ENCODE measurements at regions not wholly inside any gene's neighbourhood (a gene's known extent, or its start where the extent isn't known, plus 50 kb on each side); places are given as distances from the start of the nearest gene placed in this dataset.
"Not testable (repeated sequence)": the region's sequence is repeated elsewhere in the genome, so short reads cannot be mapped to it uniquely, and the experiment has no call there.

- no peak for DNase-seq (ENCODE audit: low spot score)
These were observed 1287.1 kb downstream of the PCDH9 start for GRCh38 chr13:65943024-65943423.

GRCh38 chr13:65940720-65941119, 1289.4 kb downstream of the PCDH9 start:
- no peak for DNase-seq (ENCODE audit: low spot score)

DNA sequence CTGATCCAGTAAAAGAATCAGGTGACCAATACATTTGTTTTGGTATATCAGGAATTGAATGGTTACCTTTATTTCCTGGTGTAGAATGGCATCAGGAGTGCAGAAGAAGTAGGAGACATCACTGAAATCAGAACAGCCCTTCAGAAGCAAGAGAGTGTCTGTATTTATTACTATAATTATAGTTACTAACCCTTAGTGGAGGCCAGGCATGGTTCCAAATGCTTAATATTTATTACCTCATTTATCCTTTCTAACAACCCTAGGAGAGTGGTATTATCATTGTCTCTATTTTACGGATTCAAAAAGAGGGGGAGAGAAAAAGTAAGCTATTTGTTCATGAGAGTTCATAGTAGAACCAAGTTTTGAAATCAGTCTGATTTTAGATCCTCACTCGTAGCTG, 1292.9 kb downstream of the PCDH9 start:
- DNase-seq (ENCODE audit: low spot score): no peak

DNA sequence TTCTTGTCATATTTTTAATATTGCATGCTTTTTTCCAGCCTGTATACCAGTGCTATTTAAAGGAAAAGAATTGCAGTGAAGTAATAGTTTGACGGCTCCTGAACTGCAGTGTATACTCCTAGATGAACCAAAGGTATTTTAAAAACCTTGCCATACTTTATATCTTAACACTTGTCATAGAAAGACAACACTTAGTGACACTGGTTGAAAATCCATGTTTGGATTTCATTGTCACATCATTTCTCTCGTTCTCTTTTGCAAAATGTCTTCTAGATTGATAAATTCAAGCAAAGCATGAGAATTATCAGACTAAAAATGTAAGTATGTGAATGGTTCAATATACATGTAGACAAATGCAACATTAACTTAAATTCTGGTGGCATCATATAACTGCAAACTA, 1293.9 kb downstream of the PCDH9 start:
- DNase-seq (ENCODE audit: low spot score): no peak

DNA sequence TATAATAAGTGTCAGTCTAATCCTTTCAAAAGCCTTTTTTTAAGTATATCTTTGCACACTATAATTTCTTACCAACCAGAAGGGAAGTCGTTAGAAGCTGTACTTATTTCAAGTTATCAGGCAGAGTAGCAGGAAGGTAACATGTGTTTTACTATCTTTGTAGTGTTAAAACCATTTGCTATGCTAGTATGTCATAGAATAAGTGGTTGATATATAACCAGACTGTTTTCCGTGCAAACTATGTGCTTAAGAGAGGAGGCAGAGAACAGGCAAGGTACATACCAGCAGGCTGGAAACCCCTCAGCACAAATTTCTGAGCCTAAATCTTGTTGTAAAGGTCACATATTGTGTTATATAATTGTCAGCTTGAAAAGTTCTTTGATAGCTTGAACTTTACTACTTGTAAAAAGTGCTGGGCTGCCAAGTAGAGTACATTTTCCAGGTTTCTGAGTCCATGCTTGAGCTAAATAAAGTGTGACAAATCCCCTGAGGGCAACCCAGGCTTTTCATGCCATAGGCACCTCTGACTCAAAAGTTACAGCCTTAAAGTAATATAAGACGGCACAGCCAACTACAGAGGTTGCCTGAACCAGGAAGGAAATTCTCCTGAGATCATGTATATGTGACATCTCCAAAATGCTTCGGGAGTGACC, 1297.4 kb downstream of the PCDH9 start:
- no peak for DNase-seq (ENCODE audit: low spot score)

GRCh38 chr13:65932013-65932412, 1298.1 kb downstream of the PCDH9 start:
- no peak for DNase-seq (ENCODE audit: low spot score)

DNA sequence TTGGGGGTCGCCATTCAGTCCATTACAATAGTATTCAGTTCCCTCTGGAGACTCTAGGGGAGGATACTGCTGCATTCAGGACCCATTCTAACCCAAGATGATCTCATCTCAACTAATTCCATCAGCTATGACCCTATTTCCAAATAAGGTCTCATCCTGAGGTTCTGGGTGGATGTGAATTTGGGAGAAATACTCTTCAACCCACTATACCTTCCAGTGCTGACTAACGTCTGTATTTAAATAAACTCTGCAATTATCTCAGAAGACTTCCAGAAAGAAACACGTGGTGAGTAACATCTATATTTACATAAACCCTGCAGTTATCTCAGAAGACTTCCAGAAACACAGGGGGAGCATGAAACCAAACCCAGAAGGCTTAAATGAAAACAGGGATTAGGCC, 1300.7 kb downstream of the PCDH9 start:
- DNase-seq (ENCODE audit: low spot score): no peak

GRCh38 chr13:65926750-65927171, 1303.4 kb downstream of the PCDH9 start:
- no peak for DNase-seq (ENCODE audit: low spot score)

- not testable (repeated sequence) for DNase-seq (ENCODE audit: low spot score)
These were observed 1307.3 kb downstream of the PCDH9 start for GRCh38 chr13:65922846-65923245.

GRCh38 chr13:65921933-65922332, 1308.2 kb downstream of the PCDH9 start:
- DNase-seq (ENCODE audit: low spot score): no peak

GRCh38 chr13:65917731-65918130, 1312.4 kb downstream of the PCDH9 start:
- no peak for DNase-seq (ENCODE audit: low spot score)

GRCh38 chr13:65915195-65915594, 1314.9 kb downstream of the PCDH9 start:
- no peak for DNase-seq (ENCODE audit: low spot score)

- DNase-seq (ENCODE audit: low spot score): no peak
These were observed 1315.4 kb downstream of the PCDH9 start for GRCh38 chr13:65914716-65915115.

- DNase-seq (ENCODE audit: low spot score): no peak
These were observed 1317.0 kb downstream of the PCDH9 start for GRCh38 chr13:65913173-65913572.

DNA sequence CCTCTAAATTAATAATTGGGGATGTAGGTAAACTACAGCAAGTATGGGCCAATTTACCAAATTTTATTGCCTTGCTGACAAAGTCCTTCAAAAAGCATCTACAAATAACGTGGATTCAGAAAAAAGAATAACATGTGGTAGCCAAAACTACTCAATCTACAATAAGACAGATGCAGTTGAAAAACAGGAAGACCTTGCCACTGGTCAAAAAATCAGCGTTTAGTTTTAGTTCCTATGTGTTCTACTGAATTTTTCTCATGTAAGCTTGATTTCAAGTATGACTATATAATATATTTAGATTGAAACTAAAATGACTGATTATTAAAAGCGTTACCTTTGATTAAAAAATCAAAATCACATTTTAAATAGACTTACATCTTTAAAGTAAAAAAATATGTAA, 1317.6 kb downstream of the PCDH9 start:
- no peak for DNase-seq (ENCODE audit: low spot score)

GRCh38 chr13:65911546-65912193, 1318.5 kb downstream of the PCDH9 start:
- DNase-seq (ENCODE audit: low spot score): no peak

GRCh38 chr13:65909501-65909900, 1320.6 kb downstream of the PCDH9 start:
- DNase-seq (ENCODE audit: low spot score): no peak

DNA sequence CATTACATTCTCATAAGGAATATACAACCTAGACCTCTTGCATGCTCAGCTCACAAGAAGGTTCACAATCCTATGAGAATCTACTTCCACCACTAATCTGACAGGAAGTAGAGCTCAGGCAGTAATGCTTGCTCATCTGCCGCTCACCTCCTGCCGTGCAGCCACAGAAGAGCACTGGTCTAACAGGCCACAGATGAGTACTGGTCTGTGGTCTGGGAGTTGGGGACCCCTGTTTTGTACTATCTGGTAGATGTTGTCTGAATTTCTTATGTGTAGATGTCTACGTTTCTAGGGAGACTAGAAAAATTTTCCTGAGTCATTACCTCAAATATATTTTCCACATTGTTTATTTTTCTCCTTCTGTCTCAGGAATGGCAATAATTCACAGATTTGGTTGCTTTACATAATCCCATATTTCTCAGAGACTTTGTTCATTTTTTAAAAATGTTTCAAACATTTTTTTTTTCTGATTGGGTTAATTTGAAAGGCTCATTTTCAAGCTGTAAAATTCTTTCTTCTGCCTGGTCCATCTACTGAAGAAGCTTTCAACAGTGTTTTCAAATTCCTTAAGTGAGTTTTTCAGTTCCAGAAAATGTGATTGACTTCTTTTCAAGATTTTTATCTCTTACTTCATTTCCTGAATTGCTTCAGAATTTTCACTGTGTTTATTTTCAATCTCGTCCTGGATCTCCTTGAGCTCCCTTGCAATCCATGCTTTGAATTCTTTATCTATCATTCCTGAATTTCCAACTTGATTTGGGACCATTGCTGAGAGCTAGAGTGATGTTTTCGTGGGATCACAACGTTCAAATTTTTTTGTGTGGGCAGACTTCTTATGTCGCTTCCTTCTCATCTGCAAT, 1322.2 kb downstream of the PCDH9 start:
- DNase-seq (ENCODE audit: low spot score): no peak

DNA sequence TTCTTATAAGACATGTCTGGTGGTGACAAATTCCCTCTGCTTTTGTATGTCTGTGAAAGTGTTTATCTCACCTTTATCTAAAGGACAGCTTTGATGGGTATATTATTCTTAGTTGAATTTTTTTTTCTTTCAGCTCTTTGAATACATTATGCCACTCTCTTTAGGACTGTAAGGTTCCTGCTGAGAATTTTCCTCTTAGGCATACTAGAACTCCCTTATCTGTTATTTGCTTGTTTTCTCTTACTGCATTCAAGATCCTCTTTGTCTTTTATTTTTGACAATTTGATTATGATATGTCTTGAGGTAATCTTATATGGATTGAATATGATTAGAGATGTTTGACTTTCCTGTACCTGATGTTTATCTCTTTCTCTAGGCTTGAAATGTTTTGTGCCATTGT, 1328.4 kb downstream of the PCDH9 start:
- DNase-seq (ENCODE audit: low spot score): no peak

DNA sequence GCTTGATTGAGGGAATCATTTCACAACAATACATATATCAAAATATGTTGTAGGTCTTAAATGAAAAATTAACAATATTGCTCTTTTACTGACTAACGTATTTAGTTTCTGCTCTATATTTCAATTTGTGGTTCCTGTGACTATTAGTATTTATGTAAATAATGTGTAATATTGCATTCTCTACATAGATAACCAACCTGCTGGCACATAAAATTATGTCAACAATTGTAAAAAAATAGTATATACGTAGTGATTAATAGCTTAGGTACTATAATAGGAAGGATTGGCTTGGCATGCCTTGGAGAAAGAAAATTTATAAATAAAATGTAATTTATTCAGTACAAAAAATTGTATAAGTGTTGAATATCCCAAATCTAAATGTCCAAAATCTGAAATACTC, 1336.1 kb downstream of the PCDH9 start:
- DNase-seq (ENCODE audit: low spot score): no peak

DNA sequence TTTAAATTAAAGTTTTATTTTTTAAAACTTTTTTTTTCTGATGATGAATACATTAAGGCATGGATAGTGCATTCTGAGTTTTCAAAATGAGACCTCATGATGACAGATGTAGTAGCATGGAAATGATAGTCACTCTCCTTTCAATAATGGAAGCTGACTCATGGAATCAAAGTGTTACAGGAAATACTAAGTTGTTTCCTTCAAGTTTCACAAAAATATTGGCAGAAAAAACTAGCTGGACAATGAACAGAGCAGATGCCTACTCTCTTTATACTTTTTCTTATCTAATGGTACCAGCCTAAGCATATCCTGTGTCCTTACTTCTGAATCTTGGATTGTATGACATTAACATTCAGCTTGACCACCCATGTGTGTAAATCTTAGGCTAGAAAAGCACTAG, 1337.3 kb downstream of the PCDH9 start:
- DNase-seq (ENCODE audit: low spot score): no peak

GRCh38 chr13:65889368-65889767, 1340.8 kb downstream of the PCDH9 start:
- DNase-seq (ENCODE audit: low spot score): no peak

DNA sequence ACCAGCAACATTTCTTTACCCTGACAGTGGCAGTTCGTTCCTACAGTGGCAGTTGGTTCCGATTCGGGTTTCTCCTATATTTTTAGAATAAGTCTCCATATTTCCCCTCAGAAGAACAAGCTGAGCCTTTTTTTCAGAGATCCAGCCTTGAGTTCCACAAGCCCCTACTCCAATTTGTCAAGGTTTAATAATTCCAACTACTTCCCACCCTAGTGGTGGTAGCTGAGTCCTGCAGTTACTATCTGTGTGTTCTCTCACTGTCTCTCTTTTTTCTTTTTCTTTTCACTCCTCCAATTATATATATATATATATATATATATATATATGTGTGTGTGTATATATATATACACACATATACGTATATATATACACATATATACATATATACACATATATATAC, 1347.3 kb downstream of the PCDH9 start:
- DNase-seq (ENCODE audit: low spot score): no peak
